ENCODE measurements at regions not wholly inside any gene's neighbourhood (a gene's known extent, or its start where the extent isn't known, plus 50 kb on each side); places are given as distances from the start of the nearest gene placed in this dataset.

DNA sequence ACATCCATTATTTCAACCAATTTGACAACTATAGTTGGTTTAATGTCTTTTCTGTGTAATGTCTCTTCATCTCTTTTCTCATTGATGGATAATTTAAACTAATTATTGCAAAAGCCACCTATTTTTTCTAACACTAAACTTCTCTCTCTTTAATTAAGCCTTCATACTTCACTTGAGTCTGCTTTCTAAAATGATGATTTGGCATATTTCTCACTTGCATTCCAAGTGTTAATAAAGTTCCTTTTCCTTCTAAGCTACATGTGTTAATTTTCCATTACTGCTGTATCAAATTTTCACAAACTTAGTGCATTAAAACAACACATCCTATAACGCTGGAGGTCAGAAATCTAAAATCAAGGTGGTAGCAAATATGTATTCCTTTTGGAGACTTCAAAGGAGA lies 1743.8 kb upstream of the PCDH7 start:
- no peak for DNase-seq

DNA sequence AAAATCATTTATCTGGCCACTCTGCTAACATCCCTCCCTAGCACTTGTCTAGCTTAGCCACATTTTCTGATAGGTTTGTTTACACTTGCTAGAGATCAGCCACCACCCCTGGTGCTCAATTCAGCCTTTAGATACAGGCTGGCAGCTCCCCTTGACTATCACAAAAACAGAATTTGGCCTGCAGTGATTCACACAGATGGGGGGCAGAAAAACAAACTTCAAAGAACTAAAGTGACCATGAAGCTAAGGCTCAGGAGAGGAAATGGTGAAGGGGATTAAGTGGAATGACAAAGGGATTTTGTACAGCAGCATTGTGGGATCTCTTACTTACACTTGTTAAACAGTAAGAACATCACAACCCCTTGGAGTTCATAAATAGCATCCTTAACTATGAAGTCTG lies 1718.0 kb upstream of the PCDH7 start:
- no peak for DNase-seq

DNA sequence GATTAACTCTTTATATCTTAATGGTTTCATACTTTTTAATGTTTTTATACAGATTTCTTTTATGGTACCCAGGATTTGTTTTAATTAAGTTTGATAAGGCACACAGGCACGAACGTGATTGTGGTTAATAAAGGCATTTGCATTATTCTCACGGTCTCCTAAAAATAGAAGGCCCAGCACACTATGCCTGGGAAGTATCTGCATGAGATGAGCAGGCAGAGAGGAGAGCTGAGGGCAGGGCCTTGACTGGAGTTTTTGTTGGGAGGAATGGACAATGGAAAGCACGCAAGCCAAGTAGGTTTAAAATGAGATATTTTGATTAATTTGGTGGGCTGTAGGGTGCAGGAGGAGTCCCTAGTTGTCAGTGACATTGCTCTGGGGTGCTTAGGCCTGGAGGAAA lies 1714.3 kb upstream of the PCDH7 start:
- DNase-seq, result no peak

DNA sequence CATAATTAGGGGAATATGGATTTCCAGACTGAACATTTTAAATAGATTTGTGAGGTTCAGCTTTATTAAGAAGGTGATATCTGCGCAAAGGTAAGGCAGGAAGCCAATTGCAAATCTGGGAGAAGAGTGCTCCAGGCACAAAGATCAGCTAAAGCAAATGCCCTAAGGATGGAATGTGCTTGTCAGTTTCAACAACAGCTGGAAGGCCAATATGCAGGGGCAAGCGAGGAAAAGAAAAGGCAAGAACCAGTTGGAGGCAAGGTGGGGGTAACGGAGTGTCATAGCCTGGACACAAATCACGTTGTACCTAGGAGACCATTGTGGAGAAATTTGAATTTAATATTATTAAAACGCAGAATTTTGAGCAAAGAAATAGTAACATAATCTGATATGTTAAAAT lies 1710.3 kb upstream of the PCDH7 start:
- no peak for DNase-seq

DNA sequence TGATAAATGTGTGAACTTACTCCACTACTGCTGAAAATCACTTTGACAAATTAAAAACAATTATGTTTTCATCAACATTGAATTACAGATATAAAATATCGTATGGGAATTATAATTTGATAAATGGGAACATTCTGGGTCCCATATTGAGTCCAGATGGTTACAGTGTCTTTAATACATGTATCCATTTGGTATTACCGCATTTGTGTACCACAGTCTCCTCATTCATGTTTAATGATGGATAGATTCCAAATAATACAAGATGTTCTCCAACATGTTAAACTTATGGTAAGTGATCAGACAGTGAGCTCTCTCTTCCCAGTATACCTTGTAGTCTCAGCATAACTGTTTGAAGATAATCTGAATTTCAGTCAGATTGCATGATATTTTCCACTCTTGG lies 1706.8 kb upstream of the PCDH7 start:
- DNase-seq, result no peak

DNA sequence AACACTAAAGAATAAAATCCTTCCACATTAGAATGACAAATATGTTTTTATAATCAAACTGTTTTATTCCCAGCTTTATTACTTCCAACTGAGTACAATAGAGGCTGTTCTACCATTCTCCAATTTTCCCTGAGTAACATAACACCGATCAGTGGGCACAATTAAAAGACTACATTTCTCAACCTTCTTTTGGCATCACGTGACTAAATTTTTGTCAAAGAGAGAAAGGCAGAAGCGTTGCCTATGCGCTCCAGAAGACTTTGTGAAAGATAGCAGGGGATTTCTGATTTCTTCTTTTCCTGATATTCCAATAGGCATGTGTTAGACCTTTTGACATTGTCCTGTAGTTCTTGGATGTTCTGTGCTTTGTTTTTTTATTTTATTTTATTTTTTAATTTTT lies 1705.6 kb upstream of the PCDH7 start:
- DNase-seq, result no peak

DNA sequence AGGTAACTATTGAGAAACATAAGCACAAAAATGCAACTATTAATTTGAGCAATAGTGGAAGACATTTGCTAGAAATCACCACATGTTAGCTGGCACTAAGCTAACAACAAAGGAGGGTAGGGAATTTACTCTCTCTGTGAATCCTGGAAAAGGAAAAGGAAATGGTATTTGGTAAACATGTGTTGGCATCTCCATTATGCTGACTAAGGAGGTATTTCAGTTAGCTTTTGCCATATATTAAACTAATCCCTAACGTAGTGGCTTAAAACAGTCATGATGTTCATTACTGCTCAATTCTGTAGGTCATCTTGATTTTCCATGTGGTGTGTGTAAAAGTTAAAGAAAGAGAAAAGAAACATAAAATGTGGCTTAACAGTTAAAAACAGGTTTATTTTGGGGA lies 1686.5 kb upstream of the PCDH7 start:
- DNase-seq, result no peak

DNA sequence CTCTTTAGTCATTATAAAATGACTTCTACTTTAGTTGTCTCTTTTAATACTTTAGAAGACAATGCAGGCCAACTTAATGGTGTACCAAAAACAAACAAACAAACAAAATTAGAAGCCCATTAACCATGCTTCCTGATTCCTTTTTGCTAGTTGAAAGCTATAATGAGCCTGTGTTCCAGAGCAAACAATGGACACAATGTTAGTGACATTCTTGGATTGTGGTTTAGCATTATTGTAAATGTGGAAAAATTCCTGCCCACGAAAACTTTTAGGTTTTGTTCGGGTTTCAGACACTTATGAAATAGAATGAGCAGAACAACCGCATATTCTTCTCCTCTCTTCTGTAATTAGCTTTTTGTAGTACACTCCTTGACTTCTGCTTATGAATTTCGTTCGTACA lies 1682.7 kb upstream of the PCDH7 start:
- DNase-seq, result no peak

DNA sequence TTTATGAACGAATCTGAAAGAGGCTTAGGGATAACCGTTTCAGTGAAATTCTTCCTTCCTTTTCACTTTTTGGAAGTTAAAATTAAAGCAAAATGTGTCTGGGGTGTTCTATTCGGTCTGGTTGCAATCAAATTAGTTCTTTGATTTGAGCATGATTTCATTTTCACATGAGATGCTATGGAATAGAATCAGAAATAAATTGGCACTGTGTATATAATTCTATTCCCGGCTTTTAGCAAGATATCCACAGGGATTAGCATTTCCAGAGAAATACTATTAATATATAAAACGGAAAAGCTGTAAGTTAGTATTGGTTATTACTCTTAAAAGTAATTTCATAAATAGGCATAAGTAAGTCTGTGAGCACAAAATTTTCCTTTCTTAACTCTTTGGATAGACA lies 1676.8 kb upstream of the PCDH7 start:
- peak; percentile 29 for DNase-seq

DNA sequence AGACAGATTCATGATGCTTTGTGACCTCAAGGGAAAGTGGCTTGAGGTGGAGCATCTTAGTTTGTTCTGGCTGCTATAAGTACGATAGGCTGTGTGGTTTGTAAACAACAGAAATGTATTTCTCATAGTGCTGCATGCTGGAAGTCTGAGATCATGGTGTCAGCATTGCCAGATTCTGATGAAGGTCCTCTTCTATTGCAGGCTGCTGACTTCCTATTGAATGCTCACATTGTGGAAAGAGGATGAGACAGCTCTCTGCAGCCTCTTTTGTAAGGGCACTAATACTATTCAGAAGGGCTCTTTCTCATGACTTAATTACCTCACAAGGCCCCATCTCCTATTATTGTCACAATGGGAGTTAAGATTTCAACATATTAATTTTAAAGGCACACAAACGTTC lies 1674.0 kb upstream of the PCDH7 start:
- DNase-seq, result peak; percentile 63

DNA sequence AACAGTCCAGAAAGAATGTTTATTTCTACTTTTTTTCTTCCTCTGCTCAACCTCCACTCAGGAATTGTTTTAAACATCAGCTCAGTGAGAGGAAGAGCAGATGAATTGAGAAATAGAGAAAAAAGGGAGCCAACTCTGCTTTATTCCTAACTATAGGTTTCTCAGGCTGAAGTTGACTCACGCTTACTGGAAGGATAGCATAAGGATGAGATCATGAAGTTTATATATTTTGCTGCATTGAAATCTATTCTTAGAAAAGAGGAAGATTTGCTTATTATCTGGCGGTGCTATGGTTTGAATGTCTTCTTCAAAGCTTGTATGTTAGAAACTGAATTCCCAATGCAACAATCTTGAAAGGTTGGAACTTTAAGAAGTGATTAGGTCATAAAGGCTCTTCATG lies 1673.4 kb upstream of the PCDH7 start:
- DNase-seq, result peak; percentile 56

DNA sequence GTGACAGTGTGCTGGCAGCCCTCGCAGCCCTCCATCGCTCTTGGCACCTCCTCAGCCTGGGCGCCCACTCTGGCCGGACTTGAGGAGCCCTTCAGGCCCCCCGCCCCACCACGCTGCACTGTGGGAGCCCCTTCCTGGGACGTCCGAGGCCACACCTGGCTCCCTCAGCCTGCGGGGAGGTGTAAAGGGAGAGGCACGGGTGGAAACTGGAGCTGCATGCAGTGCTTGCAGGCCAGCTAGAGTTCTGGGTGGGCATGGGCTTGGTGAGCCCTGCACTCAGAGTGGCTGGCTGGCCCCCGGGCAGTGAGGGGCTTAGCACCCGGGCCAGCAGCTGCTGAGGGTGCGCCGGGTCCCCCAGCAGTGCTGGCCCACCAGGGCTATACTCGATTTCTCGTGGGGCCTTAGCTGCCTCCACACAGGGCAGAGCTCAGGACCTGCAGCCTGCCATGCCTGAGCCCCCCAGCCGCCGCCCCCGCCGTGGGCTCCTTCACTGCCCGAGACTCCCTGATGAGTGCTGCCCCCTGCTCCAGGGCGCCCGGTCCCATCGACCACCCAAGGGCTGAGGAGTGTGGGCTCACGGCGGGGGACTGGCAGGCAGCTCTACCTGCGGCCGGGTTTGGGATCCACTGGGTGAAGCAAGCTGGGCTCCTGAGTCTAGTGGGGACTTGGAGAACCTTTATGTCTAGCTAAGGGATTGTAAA lies 1672.7 kb upstream of the PCDH7 start:
- no peak for DNase-seq

DNA sequence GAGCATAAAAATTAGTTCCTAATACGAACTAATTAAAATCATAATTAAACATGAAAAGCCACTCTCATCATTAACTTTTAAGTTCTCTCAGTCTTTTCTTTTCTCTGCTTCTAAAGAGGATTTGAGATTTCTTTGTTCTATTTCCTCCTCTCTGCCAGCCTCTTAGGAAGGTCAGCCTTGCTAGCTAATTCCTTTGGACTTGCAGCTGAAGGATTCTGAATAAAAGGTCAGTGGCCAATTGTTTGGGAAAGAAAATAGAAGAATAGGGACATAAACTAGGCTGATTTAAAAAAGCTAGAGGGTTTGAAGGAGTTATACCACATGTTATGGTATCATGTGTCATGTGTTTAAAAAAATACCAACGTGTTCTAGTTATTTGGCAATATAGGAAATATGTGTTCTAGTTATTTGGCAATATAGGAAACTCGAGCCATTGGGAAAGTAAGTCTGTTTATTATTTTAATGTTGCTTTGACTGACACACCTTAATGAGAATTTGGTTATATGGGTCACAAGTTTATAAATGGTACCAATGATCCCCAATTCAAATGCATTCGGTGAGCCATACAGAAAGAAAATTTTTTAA lies 1668.7 kb upstream of the PCDH7 start:
- no peak for DNase-seq

DNA sequence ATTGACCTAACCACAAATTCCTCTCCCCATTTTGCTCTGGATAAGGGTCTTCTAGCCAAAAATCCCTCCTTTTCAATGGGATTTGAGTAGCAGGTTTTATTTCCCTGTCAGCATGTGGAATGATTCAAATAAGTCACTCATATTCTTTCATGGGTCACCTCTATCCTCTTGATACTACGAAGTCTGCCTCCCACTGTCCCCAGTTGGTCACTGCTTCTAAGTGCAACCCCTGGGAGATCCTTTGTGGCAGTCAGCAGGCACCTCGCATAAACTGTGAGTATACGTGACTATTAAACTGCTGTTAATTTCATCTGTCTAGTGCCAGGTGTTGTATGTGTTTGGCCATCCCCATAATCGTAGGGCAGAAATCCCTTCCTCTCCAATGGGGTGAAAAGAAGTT lies 1667.9 kb upstream of the PCDH7 start:
- no peak for DNase-seq

DNA sequence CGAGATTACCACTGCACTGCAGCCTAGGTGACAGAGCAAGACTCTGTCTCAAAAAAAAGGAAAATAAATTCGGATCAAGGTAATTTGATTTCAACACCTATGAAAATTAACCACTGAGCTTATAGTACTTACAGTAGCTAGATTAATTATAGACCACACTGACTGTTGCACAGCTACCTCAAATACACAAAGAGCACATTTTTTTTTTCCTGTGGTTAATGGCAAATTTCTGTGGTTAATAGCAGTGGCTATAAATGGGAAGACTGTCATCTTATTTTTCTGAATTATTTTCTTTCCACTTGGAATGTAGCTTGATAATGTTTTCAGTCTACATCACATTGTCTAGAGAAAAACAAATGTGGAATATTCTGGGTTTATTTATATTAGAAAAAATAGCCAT lies 1661.6 kb upstream of the PCDH7 start:
- DNase-seq, result no peak

DNA sequence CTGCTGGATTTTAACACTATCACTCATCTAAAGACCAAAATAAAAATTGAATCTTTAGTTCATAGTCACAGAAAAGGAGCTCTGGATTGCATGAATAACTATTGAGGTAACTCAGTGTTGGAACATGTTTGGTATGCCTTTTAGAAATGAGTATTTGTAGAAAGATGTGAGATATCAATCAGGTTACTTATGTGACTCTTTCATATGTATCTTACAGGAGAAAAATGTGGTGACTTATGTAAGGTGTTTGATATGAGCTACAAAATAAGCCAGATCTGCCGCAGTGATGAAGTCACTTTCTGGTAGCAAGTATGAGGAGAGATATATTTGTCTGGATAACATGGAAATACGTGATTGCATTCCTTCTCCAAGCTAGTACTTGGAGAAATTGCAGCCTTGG lies 1653.3 kb upstream of the PCDH7 start:
- no peak for DNase-seq

DNA sequence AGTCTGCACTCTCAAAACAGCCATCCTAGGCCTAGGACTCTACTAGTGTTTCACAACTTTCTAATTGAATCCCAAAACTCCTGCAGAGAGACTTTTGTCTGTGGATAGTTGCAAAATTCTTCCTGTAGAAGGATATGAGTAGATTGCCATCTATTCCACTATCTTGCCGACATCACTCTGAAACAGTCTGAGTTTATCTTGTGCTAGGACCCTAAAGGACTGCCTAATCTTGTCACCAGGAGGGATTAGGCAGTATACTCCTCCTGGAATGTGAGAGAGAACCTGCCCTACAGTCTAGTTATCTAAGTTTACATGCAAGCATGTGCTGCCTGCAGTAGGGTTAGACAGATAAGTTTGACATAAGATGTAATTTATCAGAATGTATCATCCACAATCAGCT lies 1646.6 kb upstream of the PCDH7 start:
- DNase-seq, result no peak

DNA sequence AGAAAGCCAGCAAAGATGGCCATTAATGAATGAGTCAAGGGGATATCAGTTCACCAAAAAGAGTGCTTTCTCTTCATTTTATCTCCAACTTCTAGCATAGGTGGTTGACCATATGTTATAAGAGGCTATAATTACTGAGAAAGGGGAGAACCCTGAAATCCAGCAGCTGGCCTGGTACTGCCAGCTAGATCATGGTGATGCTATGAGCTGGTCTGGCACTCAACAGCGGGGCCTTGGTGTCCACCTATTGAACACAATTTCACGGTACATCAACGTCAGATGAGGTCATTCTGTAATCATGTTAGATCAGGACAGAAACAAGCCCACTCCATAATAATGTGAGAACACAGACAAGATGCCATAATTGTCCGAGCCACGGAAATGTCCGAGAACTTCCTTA lies 1644.8 kb upstream of the PCDH7 start:
- DNase-seq, result no peak

DNA sequence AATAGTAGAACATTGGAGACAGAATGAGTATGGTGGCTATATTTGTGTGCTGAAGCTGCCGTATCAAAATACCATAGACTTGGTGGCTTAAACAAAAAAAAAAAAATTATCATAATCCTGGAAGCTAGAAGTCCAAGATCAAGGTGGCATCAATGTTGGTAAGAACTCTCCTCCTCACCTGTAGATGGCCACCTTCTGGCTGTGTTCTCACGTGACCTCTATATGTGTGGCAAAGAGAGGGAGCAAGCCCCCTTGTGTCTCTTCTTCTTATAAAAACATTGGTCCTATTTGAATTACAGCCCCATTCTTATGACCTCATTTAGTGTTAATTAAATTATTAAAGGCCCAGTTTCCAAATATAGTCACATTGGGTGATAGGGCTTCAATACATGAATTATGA lies 1640.9 kb upstream of the PCDH7 start:
- DNase-seq, result no peak

DNA sequence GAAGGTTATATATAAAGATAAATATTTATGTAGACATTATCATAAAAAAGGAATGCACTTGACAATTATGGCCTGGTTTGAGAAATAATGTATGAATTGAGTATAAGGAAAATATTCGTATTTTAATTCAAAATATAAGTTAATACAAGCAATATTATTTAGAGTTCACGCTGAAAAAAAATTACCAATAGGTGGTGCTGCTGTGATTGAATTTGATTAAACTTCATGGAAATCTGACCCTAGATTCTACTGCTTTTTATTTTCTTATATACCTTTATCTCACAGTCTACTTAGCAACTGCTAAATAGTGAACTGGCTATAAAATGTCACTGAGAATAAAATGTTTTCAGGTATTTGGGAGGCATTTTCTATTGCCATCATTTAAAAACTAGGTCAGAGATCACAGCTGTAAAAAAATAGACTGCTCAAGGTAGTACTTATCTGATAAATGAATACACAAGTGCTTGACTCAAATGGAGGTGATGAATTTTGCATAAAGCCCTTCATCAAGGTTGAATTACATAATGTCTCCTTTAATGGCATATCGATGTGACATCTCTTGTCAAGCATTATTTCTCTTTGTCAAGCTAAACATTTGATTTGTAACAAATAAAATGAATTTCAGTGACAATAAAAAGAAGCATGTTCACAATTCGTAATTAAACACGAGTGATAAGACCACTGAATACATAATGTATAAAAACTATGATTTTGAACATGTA lies 1638.8 kb upstream of the PCDH7 start:
- peak; percentile 10 for DNase-seq

DNA sequence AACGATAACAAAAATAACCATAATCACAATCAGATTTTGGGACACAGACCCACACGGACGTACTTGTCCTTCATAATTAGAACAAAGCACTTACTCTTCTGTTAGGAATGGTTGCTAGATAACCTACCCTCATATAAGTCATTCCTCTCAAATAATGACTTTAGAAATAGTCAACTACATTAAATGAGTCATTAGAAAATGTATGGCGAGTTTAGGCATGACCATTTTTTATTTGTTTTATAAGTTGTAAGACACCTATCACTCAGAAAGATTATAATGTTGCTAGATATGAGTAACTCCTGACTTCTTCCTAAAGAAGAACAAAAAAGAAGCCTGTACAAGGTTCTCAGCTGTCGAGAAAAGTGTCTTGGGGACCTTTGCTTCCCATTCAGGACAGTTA lies 1637.5 kb upstream of the PCDH7 start:
- no peak for DNase-seq

DNA sequence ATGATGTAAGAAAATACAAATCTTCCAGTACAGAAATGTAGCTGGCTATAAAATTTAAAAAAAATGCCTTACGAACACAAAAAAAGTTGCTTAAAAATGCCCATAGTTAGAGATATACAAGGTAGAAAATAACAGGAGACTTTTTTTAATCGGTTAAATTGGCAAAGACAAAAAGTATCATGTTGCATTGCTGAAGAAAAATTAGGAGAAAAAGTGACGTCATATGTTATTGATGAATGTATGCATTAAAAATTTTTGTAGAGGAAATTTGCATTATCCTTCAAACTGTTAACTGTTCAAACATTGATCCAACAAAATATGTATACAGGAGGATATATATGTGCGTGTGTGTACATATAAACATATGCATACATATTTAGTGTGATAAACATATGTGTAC lies 1634.4 kb upstream of the PCDH7 start:
- no peak for DNase-seq

DNA sequence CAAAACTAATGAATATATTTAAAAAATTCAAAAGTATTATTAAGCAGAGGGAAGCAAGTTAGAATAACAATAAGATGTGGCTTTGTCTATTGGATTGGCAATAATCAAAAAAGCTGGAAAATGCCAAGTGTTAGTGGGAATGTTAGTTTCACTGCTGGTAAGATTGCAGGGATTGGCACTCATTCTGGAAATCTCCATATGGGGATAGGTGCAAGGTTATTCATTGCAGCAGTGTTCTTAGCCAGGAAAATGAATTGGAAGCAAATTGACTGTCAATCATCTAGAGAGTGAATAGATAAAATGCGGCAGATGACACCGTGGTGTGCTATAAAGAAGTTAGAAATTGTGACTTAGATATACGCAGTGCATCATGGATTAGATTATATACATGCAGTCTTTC lies 1615.5 kb upstream of the PCDH7 start:
- no peak for DNase-seq

DNA sequence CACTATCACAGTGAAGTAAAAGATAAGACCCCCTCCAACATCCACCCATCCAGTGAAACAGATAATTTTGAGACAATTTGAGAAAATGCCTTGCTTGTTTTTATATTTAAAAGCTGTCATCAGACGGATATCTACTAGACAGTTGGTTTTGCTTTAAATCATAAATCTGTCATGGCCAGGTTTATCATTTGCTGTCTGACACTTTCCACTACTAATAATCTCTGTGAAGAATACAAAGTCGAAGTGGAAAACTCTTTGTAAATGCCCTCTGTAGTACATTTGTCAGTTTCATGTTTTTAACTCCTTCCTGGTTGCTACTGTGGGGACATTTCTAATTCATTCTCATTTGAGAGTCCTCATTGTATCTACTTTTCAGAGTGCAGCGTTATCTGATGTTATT lies 1606.2 kb upstream of the PCDH7 start:
- DNase-seq, result no peak
